ENCODE measurements at regions not wholly inside any gene's neighbourhood (a gene's known extent, or its start where the extent isn't known, plus 50 kb on each side); places are given as distances from the start of the nearest gene placed in this dataset.

DNA sequence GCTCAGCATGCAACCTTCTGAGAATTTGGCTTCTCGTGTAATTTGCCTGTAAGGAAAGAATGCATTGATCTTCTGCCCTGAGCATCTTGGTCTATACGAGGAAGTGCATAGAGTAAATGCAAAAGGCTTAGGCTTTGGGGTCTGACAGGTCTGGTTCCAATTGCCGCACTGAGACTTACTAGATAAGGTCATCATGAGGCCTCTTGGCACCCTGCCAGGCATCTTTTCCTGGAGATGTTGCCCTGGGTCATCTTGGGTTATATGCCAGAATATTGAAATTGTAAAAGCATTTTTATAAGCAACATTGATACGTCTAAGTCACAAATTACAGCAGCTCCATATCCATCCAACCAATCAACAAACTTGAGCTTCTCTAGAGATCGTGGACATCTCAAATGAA is 108.8 kb upstream of the WARS2 start:
- TF ChIP-seq, protein P1, sequence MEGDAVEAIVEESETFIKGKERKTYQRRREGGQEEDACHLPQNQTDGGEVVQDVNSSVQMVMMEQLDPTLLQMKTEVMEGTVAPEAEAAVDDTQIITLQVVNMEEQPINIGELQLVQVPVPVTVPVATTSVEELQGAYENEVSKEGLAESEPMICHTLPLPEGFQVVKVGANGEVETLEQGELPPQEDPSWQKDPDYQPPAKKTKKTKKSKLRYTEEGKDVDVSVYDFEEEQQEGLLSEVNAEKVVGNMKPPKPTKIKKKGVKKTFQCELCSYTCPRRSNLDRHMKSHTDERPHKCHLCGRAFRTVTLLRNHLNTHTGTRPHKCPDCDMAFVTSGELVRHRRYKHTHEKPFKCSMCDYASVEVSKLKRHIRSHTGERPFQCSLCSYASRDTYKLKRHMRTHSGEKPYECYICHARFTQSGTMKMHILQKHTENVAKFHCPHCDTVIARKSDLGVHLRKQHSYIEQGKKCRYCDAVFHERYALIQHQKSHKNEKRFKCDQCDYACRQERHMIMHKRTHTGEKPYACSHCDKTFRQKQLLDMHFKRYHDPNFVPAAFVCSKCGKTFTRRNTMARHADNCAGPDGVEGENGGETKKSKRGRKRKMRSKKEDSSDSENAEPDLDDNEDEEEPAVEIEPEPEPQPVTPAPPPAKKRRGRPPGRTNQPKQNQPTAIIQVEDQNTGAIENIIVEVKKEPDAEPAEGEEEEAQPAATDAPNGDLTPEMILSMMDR (IDR thresholded peaks at IDR 0.05; ENCODE audit: insufficient read depth, low read length) = no peak
- no peak for TF ChIP-seq POLR2AphosphoS5 (IDR thresholded peaks at IDR 0.05; ENCODE audit: low read depth)

Measured in HL-60 (cell line).